OCI-LY3 (cell line): ENCODE measurements at regions not wholly inside any gene's neighbourhood (a gene's known extent, or its start where the extent isn't known, plus 50 kb on each side); places are given as distances from the start of the nearest gene placed in this dataset.

ENCODE experiments used
- H2AFZ ChIP-seq: fragments of 200-600, 300-600 bp; shearing (Covaris generic); 2 replicates; pipeline ENCODE4 v1.6.0; 2014; ENCODE audit warnings: antibody characterized with exemption, low read depth, low read length
- H3K27ac ChIP-seq: fragments of 200-600, 300-600 bp; sonication (generic); 2 replicates; pipeline ENCODE4 v1.5.1; 2014; ENCODE audit warnings: mild to moderate bottlenecking, low read length, moderate library complexity, mixed read lengths
- H3K27me3 ChIP-seq: fragments of 200-600, 300-600 bp; sonication (generic); 2 replicates; pipeline ENCODE4 v1.6.1; 2014; ENCODE audit warnings: low read depth, low read length, mixed read lengths
- H3K36me3 ChIP-seq: fragments of 200-600, 300-600 bp; sonication (generic); replicated peaks from 2 replicates; pipeline ENCODE3; 2014; ENCODE audit warnings: low read depth, low read length, mixed read lengths
- H3K4me1 ChIP-seq: fragments of 300-600, 200-600 bp; sonication (generic); 2 replicates; pipeline ENCODE4 v1.6.1; 2014; ENCODE audit warnings: low read length, mixed read lengths
- H3K4me2 ChIP-seq: fragments of 200-600, 300-600 bp; sonication (generic); 2 replicates; pipeline ENCODE4 v1.6.1; 2014; ENCODE audit warnings: low read length, mixed read lengths
- H3K4me3 ChIP-seq: fragments of 300-600, 200-600 bp; sonication (generic); 2 replicates; pipeline ENCODE4 v1.5.1; 2014; ENCODE audit warnings: antibody characterized with exemption, mild to moderate bottlenecking, low read length, moderate library complexity
- H3K79me2 ChIP-seq: fragments of 300-600, 200-600 bp; shearing (Covaris generic); 2 replicates; pipeline ENCODE4 v1.6.1; 2014; ENCODE audit warnings: mild to moderate bottlenecking, low read length, mixed read lengths
- H3K9ac ChIP-seq: fragments of 300-600, 200-600 bp; shearing (Covaris generic); 2 replicates; pipeline ENCODE4 v1.6.0; 2014; ENCODE audit warnings: mild to moderate bottlenecking, low read length, moderate library complexity
- H3K9me3 ChIP-seq: fragments of 200-600, 300-600 bp; shearing (Covaris generic); 2 replicates; pipeline ENCODE4 v1.6.1; 2014; ENCODE audit warnings: low read length, mixed read lengths; ENCODE audit not compliant: insufficient read depth
- H4K20me1 ChIP-seq: fragments of 200-600, 300-600 bp; sonication (generic); 2 replicates; pipeline ENCODE4 v1.6.1; 2016; ENCODE audit warnings: low read length, mixed read lengths; ENCODE audit not compliant: insufficient read depth
- CTCF ChIP-seq: fragments of 200-600, 300-600 bp; sonication (generic); IDR thresholded peaks from 2 replicates; pipeline ENCODE4 v1.5.1; 2014; ENCODE audit warnings: antibody characterized with exemption, low read length, low read depth
- EZH2phosphoT487 ChIP-seq: fragments of 200-600 bp; shearing (Covaris generic); IDR thresholded peaks from 2 replicates; pipeline ENCODE4 v1.6.1; 2018; ENCODE audit warnings: antibody characterized with exemption, mixed run types, low read depth

GRCh38 chr18:44048846-44049245, 631.8 kb upstream of the SETBP1 start:
- H2AFZ ChIP-seq = no peak overlapping the region
- no peaks in the 10 kb centered on the region for H3K36me3 ChIP-seq
- H3K4me2 ChIP-seq = no peak overlapping the region
- no peaks in the 10 kb centered on the region for H4K20me1 ChIP-seq
- no peaks in the 10 kb centered on the region for H3K9me3 ChIP-seq
- H3K27me3 ChIP-seq = no peaks in the 10 kb centered on the region
- TF ChIP-seq CTCF (no peak), EZH2phosphoT487 (no peak)
- peaks cover 5% of the 10 kb centered on the region for H3K4me1 ChIP-seq
- H3K9ac ChIP-seq = no peak overlapping the region
- H3K4me3 ChIP-seq = no peak overlapping the region
- no peak overlapping the region for H3K27ac ChIP-seq
- no peaks in the 10 kb centered on the region for H3K79me2 ChIP-seq

- H3K4me3 ChIP-seq = no peak overlapping the region
- no peak for TF ChIP-seq CTCF
- no peak for TF ChIP-seq EZH2phosphoT487
- H4K20me1 ChIP-seq = no peaks in the 10 kb centered on the region
- H3K79me2 ChIP-seq = no peaks in the 10 kb centered on the region
- H2AFZ ChIP-seq = no peak overlapping the region
- no peaks in the 10 kb centered on the region for H3K9me3 ChIP-seq
- no peak overlapping the region for H3K27ac ChIP-seq
- H3K9ac ChIP-seq = no peak overlapping the region
- H3K36me3 ChIP-seq = no peaks in the 10 kb centered on the region
- no peaks in the 10 kb centered on the region for H3K27me3 ChIP-seq
- H3K4me1 ChIP-seq = peaks cover 20% of the 10 kb centered on the region
- H3K4me2 ChIP-seq = no peak overlapping the region
These were observed 629.7 kb upstream of the SETBP1 start for GRCh38 chr18:44051026-44051425.

GRCh38 chr18:44054514-44054913, 626.2 kb upstream of the SETBP1 start:
- no peak for TF ChIP-seq CTCF
- no peak for TF ChIP-seq EZH2phosphoT487
- Histone ChIP-seq H3K36me3 (no peaks in the 10 kb centered on the region), H3K9ac (no peak overlapping the region), H3K9me3 (no peaks in the 10 kb centered on the region), H3K27me3 (no peaks in the 10 kb centered on the region), H3K79me2 (no peaks in the 10 kb centered on the region), H3K4me1 (peaks cover 20% of the 10 kb centered on the region), H3K4me2 (peak overlapping the region; percentile 31), H3K27ac (no peak overlapping the region), H2AFZ (no peak overlapping the region), H4K20me1 (no peaks in the 10 kb centered on the region), H3K4me3 (no peak overlapping the region)

GRCh38 chr18:44060197-44060596, 620.5 kb upstream of the SETBP1 start:
- Histone ChIP-seq H3K9ac (no peak overlapping the region), H3K4me1 (peaks cover 9% of the 10 kb centered on the region), H3K79me2 (no peaks in the 10 kb centered on the region), H3K36me3 (no peaks in the 10 kb centered on the region), H3K9me3 (no peaks in the 10 kb centered on the region), H3K27ac (no peak overlapping the region), H3K4me3 (no peak overlapping the region), H2AFZ (no peak overlapping the region), H3K27me3 (no peaks in the 10 kb centered on the region), H3K4me2 (no peak overlapping the region), H4K20me1 (no peaks in the 10 kb centered on the region)
- no peak for TF ChIP-seq EZH2phosphoT487
- no peak for TF ChIP-seq CTCF
